ENCODE measurements at regions not wholly inside any gene's neighbourhood (a gene's known extent, or its start where the extent isn't known, plus 50 kb on each side); places are given as distances from the start of the nearest gene placed in this dataset.

DNA sequence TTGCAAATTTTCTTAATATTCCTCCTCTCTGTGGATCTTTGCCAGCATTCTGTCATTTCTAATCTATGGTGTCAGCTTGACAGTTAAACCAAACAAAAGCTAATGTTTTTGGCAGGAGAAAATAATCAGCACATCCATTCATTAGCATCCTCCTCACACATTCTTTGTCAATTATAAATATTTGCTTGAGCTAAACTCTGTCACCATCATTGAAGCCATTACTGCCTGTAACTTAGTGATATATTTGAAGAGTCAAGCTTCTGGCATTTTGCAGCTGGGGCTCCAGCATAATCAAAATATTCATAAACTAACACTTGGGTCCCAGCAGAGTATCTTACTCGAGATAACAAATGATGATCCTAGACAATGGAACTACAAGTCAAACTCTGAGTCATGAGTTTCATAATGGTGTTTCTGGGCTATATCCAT is 126.1 kb downstream of the EIF4E start:
- H3K27ac Mint-ChIP-seq, result no peak overlapping the region
- peaks cover 2% of the 10 kb centered on the region for H3K27me3 ChIP-seq (ENCODE audit: control insufficient read depth, insufficient read depth, low read length)
- no peaks in the 10 kb centered on the region for H3K4me1 ChIP-seq (ENCODE audit: control insufficient read depth, insufficient read depth, low read length, poor library complexity, severe bottlenecking)
- H3K36me3 Mint-ChIP-seq, result no peaks in the 10 kb centered on the region
- H3K27ac ChIP-seq (ENCODE audit: insufficient read depth, low read length, poor library complexity, severe bottlenecking), result no peak overlapping the region
- no peak overlapping the region for H3K4me3 Mint-ChIP-seq
- DNase-seq, result no peak
- H3K27me3 Mint-ChIP-seq, result peaks cover 6% of the 10 kb centered on the region
- H3K4me3 ChIP-seq (ENCODE audit: low read depth, low read length), result no peak overlapping the region
- H3K9me3 ChIP-seq (ENCODE audit: control insufficient read depth in 2 of 2, low read length in 2 of 2), result no peaks in the 10 kb centered on the region
- H3K4me1 Mint-ChIP-seq, result no peaks in the 10 kb centered on the region
- peaks cover 0 to 4% (median 0%) of the 10 kb centered on the region in 7 donors for H3K9me3 Mint-ChIP-seq
- H3K36me3 ChIP-seq (ENCODE audit: control insufficient read depth, insufficient read depth, low read length), result no peaks in the 10 kb centered on the region
- no peak for ATAC-seq (ENCODE audit: low read depth in 2 of 2)

DNA sequence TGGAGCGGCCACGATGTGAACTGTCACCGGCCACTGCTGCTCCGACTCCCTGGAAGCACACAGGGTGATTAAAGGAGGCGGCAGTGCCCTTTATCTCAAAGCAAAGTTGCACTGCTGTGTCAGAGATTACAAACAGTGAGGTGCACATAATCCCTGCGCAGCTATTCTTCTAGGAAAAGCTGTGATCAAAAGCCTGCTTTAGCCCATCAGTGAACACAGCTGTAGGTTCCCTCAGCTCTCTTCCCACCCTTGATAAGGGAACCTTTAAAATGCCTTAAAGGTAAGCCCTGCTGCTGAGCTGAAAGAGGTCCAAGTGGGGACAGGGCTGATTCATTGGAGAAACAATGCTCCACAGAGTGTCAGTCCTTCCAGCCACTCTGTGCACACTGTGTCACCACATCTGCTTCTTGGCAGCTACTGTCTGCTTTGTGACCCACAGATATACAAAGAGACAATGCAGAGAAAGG is 127.6 kb downstream of the EIF4E start:
- no peak for ATAC-seq (ENCODE audit: low read depth in 2 of 2)
- H3K27ac Mint-ChIP-seq, result no peak overlapping the region

DNA sequence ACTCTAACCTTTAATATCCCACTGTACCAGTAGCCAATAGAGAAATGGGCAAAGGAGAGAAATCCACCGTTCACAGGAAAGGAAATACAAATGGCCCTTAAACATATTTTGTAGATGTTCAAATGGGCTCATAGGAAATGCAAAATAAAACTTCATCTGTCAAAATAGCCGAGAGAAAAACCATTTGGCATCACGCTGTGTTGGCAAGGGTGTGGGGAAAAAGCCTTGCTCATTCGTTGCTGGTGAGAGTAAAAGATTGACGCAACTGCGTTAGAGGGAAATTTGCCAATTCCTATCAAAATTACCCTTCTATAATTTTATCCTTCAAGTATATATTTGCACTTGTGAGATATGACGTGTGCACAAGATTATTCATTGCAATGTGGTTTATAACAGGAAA is 131.9 kb downstream of the EIF4E start:
- Mint-ChIP-seq H3K4me3 (no peak overlapping the region), H3K27ac (no peak overlapping the region), H3K36me3 (no peaks in the 10 kb centered on the region), H3K9me3 (peaks cover 0 to 2% (median 0%) of the 10 kb centered on the region in 7 donors), H3K27me3 (peaks cover 5% of the 10 kb centered on the region), H3K4me1 (no peaks in the 10 kb centered on the region)
- H3K27ac ChIP-seq (ENCODE audit: insufficient read depth, low read length, poor library complexity, severe bottlenecking), result no peak overlapping the region
- H3K36me3 ChIP-seq (ENCODE audit: control insufficient read depth, insufficient read depth, low read length), result no peaks in the 10 kb centered on the region
- ATAC-seq (ENCODE audit: low read depth in 2 of 2) (no peak), DNase-seq (no peak)
- H3K27me3 ChIP-seq (ENCODE audit: control insufficient read depth, insufficient read depth, low read length), result no peaks in the 10 kb centered on the region
- H3K9me3 ChIP-seq (ENCODE audit: control insufficient read depth in 2 of 2, low read length in 2 of 2), result no peaks in the 10 kb centered on the region
- H3K4me3 ChIP-seq (ENCODE audit: low read depth, low read length), result no peak overlapping the region
- H3K4me1 ChIP-seq (ENCODE audit: control insufficient read depth, insufficient read depth, low read length, poor library complexity, severe bottlenecking), result no peaks in the 10 kb centered on the region

More for the DNA sequence above, 127.6 kb downstream of the EIF4E start:
- Histone ChIP-seq H3K4me1 (ENCODE audit: control insufficient read depth, insufficient read depth, low read length, poor library complexity, severe bottlenecking) (no peaks in the 10 kb centered on the region), H3K27ac (ENCODE audit: insufficient read depth, low read length, poor library complexity, severe bottlenecking) (no peak overlapping the region), H3K9me3 (ENCODE audit: control insufficient read depth in 2 of 2, low read length in 2 of 2) (no peaks in the 10 kb centered on the region), H3K27me3 (ENCODE audit: control insufficient read depth, insufficient read depth, low read length) (peaks cover 2% of the 10 kb centered on the region), H3K4me3 (ENCODE audit: low read depth, low read length) (no peak overlapping the region), H3K36me3 (ENCODE audit: control insufficient read depth, insufficient read depth, low read length) (no peaks in the 10 kb centered on the region)
- Mint-ChIP-seq H3K4me3 (no peak overlapping the region), H3K9me3 (peaks cover 0 to 4% (median 0%) of the 10 kb centered on the region in 7 donors), H3K4me1 (no peaks in the 10 kb centered on the region), H3K27me3 (peaks cover 6% of the 10 kb centered on the region), H3K36me3 (no peaks in the 10 kb centered on the region)
- DNase-seq, result no peak

DNA sequence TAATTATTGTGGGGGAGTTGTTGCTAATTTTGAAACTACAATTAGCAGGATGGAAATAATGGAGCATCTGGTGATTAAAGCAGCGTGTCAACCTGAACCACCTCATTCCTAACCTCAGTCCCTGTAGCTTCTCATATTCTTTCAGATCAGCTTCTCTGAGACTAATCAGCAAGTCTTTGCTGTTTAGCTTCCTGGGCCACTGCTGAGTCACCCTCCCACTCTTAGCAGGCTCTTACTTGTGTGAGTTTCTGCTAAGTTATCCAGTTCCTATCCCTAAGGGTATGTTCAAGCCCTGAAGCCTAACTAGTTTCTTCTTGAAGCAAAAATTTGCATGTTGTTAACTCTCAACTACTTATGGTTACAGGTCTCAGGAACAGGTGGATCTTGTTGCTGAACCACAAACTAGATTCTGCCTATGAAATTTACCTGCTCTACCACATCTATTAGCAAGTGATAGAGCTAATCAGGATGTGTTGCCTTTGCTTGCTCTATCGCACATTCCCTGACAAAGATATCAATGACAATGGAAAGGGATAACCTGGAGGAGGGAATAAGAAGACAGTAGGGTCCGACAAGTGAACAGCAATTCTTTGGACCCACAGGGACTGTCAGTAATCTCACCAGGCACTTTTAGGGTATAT is 134.2 kb downstream of the EIF4E start:
- no peaks in the 10 kb centered on the region for H3K4me1 ChIP-seq (ENCODE audit: control insufficient read depth, insufficient read depth, low read length, poor library complexity, severe bottlenecking)
- peaks cover 0 to 2% (median 0%) of the 10 kb centered on the region in 4 donors for H3K4me1 Mint-ChIP-seq
- no peak overlapping the region for H3K27ac Mint-ChIP-seq
- H3K27me3 ChIP-seq (ENCODE audit: control insufficient read depth, insufficient read depth, low read length), result no peaks in the 10 kb centered on the region
- H3K9me3 Mint-ChIP-seq, result peaks cover 0 to 2% (median 0%) of the 10 kb centered on the region in 7 donors
- no peaks in the 10 kb centered on the region for H3K36me3 Mint-ChIP-seq
- no peaks in the 10 kb centered on the region for H3K36me3 ChIP-seq (ENCODE audit: control insufficient read depth, insufficient read depth, low read length)
- H3K4me3 Mint-ChIP-seq, result no peak overlapping the region
- H3K4me3 ChIP-seq (ENCODE audit: low read depth, low read length), result no peak overlapping the region
- ATAC-seq (ENCODE audit: low read depth in 2 of 2), result no peak
- H3K27me3 Mint-ChIP-seq, result peaks cover 5% of the 10 kb centered on the region
- H3K27ac ChIP-seq (ENCODE audit: insufficient read depth, low read length, poor library complexity, severe bottlenecking), result no peak overlapping the region
- DNase-seq, result peak in 1 of 3 donors; percentile 16
- no peaks in the 10 kb centered on the region for H3K9me3 ChIP-seq (ENCODE audit: control insufficient read depth in 2 of 2, low read length in 2 of 2)

DNA sequence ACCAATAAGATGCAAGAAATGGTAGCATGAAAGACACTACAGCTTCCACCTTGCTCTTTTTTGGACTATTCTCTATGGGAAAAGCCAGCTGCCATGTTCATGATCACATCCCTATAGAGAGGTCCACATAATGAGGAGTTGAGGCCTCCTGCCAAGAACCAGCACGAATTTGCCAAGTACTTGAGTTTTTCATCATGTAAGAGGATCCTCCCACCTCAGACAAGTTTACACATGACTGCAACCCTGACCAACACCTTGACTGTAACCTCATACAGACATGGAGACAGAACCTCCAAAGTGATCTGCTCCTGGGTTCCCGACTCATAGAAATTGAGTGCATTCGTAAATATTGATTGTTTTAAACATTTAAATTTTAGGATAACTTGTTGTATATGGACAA is 135.2 kb upstream of the TSPAN5 start:
- Histone ChIP-seq H3K4me1 (ENCODE audit: control insufficient read depth, insufficient read depth, low read length, poor library complexity, severe bottlenecking) (no peaks in the 10 kb centered on the region), H3K36me3 (ENCODE audit: control insufficient read depth, insufficient read depth, low read length) (no peaks in the 10 kb centered on the region), H3K27me3 (ENCODE audit: control insufficient read depth, insufficient read depth, low read length) (no peaks in the 10 kb centered on the region), H3K4me3 (ENCODE audit: low read depth, low read length) (no peak overlapping the region), H3K9me3 (ENCODE audit: control insufficient read depth in 2 of 2, low read length in 2 of 2) (no peaks in the 10 kb centered on the region), H3K27ac (ENCODE audit: insufficient read depth, low read length, poor library complexity, severe bottlenecking) (no peak overlapping the region)
- H3K4me1 Mint-ChIP-seq, result peaks cover 0 to 2% (median 0%) of the 10 kb centered on the region in 4 donors
- no peak overlapping the region for H3K4me3 Mint-ChIP-seq
- DNase-seq (no peak), ATAC-seq (ENCODE audit: low read depth in 2 of 2) (no peak)
- no peaks in the 10 kb centered on the region for H3K36me3 Mint-ChIP-seq
- peaks cover 0 to 2% (median 0%) of the 10 kb centered on the region in 7 donors for H3K9me3 Mint-ChIP-seq
- H3K27me3 Mint-ChIP-seq, result peaks cover 5% of the 10 kb centered on the region
- no peak overlapping the region for H3K27ac Mint-ChIP-seq

- Histone ChIP-seq H3K36me3 (ENCODE audit: control insufficient read depth, insufficient read depth, low read length) (no peaks in the 10 kb centered on the region), H3K4me3 (ENCODE audit: low read depth, low read length) (no peak overlapping the region), H3K9me3 (ENCODE audit: control insufficient read depth in 2 of 2, low read length in 2 of 2) (no peaks in the 10 kb centered on the region), H3K27me3 (ENCODE audit: control insufficient read depth, insufficient read depth, low read length) (no peaks in the 10 kb centered on the region), H3K27ac (ENCODE audit: insufficient read depth, low read length, poor library complexity, severe bottlenecking) (no peak overlapping the region), H3K4me1 (ENCODE audit: control insufficient read depth, insufficient read depth, low read length, poor library complexity, severe bottlenecking) (no peaks in the 10 kb centered on the region)
- no peaks in the 10 kb centered on the region for H3K9me3 Mint-ChIP-seq
- H3K4me1 Mint-ChIP-seq, result peaks cover 0 to 2% (median 0%) of the 10 kb centered on the region in 4 donors
- no peaks in the 10 kb centered on the region for H3K27me3 Mint-ChIP-seq
- ATAC-seq (ENCODE audit: low read depth in 2 of 2) (no peak), DNase-seq (no peak)
- no peak overlapping the region for H3K27ac Mint-ChIP-seq
- no peak overlapping the region for H3K4me3 Mint-ChIP-seq
- H3K36me3 Mint-ChIP-seq, result no peaks in the 10 kb centered on the region
Measured at GRCh38 chr4:98786866-98787265, 128.5 kb upstream of the TSPAN5 start.

DNA sequence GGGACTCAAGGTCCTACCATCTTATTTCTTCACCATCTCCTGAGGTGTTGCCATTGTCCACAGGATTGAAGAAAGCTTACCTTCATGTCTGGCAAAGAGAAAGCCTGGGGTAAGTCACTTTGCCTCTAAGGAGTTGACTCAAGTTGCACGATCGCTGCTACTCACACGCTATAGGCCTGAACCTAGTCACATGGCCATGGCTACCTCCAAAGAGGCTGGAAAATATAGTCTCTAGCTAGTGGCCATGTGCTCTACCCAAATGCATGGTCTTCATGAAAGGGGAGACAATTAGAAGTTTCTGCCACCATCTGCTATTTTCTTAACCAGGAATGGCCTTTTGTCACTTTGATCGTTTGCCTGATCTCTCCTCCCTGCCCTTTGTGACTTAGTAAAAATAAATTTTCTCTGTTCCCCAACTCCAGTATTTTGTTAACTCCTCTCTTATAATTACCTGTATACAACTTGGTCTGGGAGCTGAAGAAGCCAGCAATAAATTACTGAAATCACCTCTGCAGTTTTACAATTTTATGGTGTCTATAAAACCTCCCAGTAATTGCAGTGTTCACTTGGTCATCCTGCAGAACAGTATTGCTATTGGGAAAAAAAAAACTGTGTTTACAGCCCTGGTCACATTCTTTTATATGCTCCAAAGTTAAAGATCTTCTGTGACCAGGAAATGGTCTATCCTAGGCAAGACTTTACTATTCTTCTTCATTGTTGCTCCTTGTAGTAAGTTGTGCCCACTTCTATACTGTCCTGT is 126.7 kb upstream of the TSPAN5 start:
- H3K36me3 ChIP-seq (ENCODE audit: control insufficient read depth, insufficient read depth, low read length), result no peaks in the 10 kb centered on the region
- no peak overlapping the region for H3K27ac ChIP-seq (ENCODE audit: insufficient read depth, low read length, poor library complexity, severe bottlenecking)
- H3K27me3 Mint-ChIP-seq, result no peaks in the 10 kb centered on the region
- no peaks in the 10 kb centered on the region for H3K4me1 ChIP-seq (ENCODE audit: control insufficient read depth, insufficient read depth, low read length, poor library complexity, severe bottlenecking)
- no peaks in the 10 kb centered on the region for H3K4me1 Mint-ChIP-seq
- H3K4me3 Mint-ChIP-seq, result no peak overlapping the region
- no peak for DNase-seq
- H3K27ac Mint-ChIP-seq, result no peak overlapping the region
- H3K36me3 Mint-ChIP-seq, result no peaks in the 10 kb centered on the region
- ATAC-seq (ENCODE audit: low read depth in 2 of 2), result no peak
- H3K9me3 Mint-ChIP-seq, result peaks cover 0 to 2% (median 0%) of the 10 kb centered on the region in 7 donors
- H3K4me3 ChIP-seq (ENCODE audit: low read depth, low read length), result no peak overlapping the region
- no peaks in the 10 kb centered on the region for H3K27me3 ChIP-seq (ENCODE audit: control insufficient read depth, insufficient read depth, low read length)
- no peaks in the 10 kb centered on the region for H3K9me3 ChIP-seq (ENCODE audit: control insufficient read depth in 2 of 2, low read length in 2 of 2)

Measured in CD4-positive, CD25-positive, alpha-beta regulatory T cell (primary cell).